Mucosa of descending colon (tissue), 3 donors: ENCODE measurements at regions not wholly inside any gene's neighbourhood (a gene's known extent, or its start where the extent isn't known, plus 50 kb on each side); places are given as distances from the start of the nearest gene placed in this dataset.

Experiments
- ATAC-seq: fragments of 200-7000 bp; cut with Tn5 transposase; one replicate; pipeline ENCODE4 v1.9.1; 2020; ENCODE audit warnings: mild to moderate bottlenecking, moderate library complexity
- DNase-seq, 3 donors: peaks; one replicate each; pipeline ENCODE4 v3.0.0-alpha.2; 2020
- H3K36me3 ChIP-seq: fragments of 200-600 bp; one replicate; pipeline ENCODE4 v1.8.0; 2021; ENCODE audit warnings: low read depth, mild to moderate bottlenecking
- H3K4me1 ChIP-seq: fragments of 200-600 bp; one replicate; pipeline ENCODE4 v1.8.0; 2021; ENCODE audit warnings: low read depth, mild to moderate bottlenecking
- H3K4me3 ChIP-seq: fragments of 200-600 bp; one replicate; pipeline ENCODE4 v1.8.0; 2021; ENCODE audit warnings: mild to moderate bottlenecking
- H3K9me3 ChIP-seq: fragments of 200-600 bp; one replicate; pipeline ENCODE4 v1.8.0; 2021; ENCODE audit warnings: mild to moderate bottlenecking
- CTCF ChIP-seq: fragments of 200-600 bp; IDR thresholded peaks from one replicate; pipeline ENCODE4 v1.8.0; 2022; ENCODE audit warnings: antibody characterized with exemption, mild to moderate bottlenecking
- intact Hi-C, 2 donors: fragments of 100-400 bp; cut with DNase I in 1 of 2; cut with micrococcal nuclease in 1 of 2; formaldehyde crosslinking; loops; one replicate each; pipeline versions ENCODE4 v1.11.0 to v1.11.1; 2022; cut with DNase I, micrococcal nuclease
- donor health status: DM: no; HTN: no; CAD: no; lungs with moderate emphysema.
- donor health status: DM: no; HTN: no; CAD: no.
- donor health status: DM: no; HTN: yes; CAD: no.

DNA sequence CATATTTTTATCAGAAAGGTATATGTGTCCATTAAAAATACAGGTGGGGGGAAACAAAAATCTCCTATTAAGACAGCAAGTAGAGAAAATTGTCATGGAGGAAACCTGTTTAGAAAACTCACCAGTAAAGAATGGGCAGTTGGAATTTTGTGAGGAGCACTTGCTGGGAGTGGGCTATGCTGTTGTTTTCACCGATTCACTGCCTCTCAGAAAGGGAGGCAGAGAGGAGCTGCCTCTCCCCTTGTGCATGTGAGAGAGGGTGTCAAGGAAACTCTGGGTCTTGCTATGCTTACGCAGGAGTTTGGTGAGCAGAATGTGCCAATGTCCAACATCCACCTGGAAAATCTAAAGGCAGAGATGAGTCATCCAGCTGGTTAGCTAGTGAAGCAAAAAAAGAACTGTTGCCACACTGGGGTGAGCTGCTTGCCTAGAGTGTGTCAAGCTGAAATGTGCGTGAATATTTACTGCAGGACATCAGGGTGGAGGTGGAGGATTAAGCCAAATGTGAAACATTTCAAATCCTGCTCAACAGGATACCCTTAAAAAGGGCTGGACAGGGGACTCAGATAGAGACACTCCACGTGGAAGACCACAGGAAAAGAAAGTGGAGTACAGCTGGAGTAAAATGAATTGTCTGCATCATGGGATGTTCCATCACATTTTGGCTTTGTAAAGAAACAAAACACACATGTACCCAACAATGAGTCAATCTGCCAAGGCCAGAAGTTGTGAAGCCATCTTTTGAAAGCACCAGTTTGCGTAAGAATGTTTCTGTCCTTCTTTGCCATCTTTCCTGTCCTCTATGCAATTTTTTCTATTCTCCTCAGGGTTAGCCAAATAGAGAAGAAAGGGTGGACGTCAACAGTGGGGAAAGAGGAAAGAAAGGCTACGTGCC, 449.7 kb upstream of the MPDZ start:
- H3K36me3 ChIP-seq, result no peaks in the 10 kb centered on the region
- ATAC-seq (no peak), DNase-seq (no peak)
- no peak overlapping the region for H3K4me3 ChIP-seq
- intact Hi-C loops, result no loop called here
- no peaks in the 10 kb centered on the region for H3K4me1 ChIP-seq
- H3K9me3 ChIP-seq, result no peaks in the 10 kb centered on the region
- no peak for TF ChIP-seq CTCF

GRCh38 chr9:13728131-13728530, 448.6 kb upstream of the MPDZ start:
- DNase-seq (no peak), ATAC-seq (no peak)
- intact Hi-C loops, result no loop called here
- Histone ChIP-seq H3K4me1 (no peaks in the 10 kb centered on the region), H3K9me3 (no peaks in the 10 kb centered on the region), H3K36me3 (no peaks in the 10 kb centered on the region), H3K4me3 (no peak overlapping the region)
- TF ChIP-seq CTCF, result no peak

DNA sequence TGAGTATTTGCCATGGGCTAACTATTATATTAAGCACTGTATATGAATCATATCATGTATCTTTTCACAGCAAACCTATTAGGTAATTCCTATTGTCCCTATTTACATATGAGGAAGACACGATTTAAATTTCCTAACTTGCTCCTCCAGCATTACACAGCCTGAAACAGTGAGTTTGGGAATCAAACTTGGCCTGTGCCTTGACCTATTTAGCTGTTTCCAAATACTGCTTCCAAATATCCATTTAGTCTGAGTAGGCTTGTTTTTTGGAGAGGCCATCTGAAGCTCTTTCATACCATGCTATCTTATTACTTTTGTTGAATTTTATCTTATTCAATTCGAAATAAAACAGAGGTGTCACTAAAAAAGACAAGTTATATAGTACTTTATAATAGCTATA, 447.3 kb upstream of the MPDZ start:
- ATAC-seq, result no peak
- DNase-seq, result no peak
- Histone ChIP-seq H3K4me1 (no peaks in the 10 kb centered on the region), H3K9me3 (no peaks in the 10 kb centered on the region), H3K36me3 (no peaks in the 10 kb centered on the region), H3K4me3 (no peak overlapping the region)
- intact Hi-C loops, result no loop called here
- no peak for TF ChIP-seq CTCF

GRCh38 chr9:13725516-13725915, 446.0 kb upstream of the MPDZ start:
- Histone ChIP-seq H3K36me3 (no peaks in the 10 kb centered on the region), H3K4me1 (no peaks in the 10 kb centered on the region), H3K4me3 (no peak overlapping the region), H3K9me3 (no peaks in the 10 kb centered on the region)
- ATAC-seq (no peak), DNase-seq (no peak)
- intact Hi-C loops, result no loop called here
- TF ChIP-seq CTCF, result no peak

GRCh38 chr9:13721481-13722235, 442.2 kb upstream of the MPDZ start:
- ATAC-seq (no peak), DNase-seq (no peak)
- no peak overlapping the region for H3K4me3 ChIP-seq
- no peaks in the 10 kb centered on the region for H3K4me1 ChIP-seq
- intact Hi-C loops, result no loop called here
- H3K9me3 ChIP-seq, result no peaks in the 10 kb centered on the region
- TF ChIP-seq CTCF, result no peak
- no peaks in the 10 kb centered on the region for H3K36me3 ChIP-seq
